Effector memory CD4-positive, alpha-beta T cell (primary cell): ENCODE measurements at regions not wholly inside any gene's neighbourhood (a gene's known extent, or its start where the extent isn't known, plus 50 kb on each side); places are given as distances from the start of the nearest gene placed in this dataset.
"Not testable (repeated sequence)": the region's sequence is repeated elsewhere in the genome, so short reads cannot be mapped to it uniquely, and the experiment has no call there.

ENCODE experiments used
- DNase-seq, 3 donors: peaks; one replicate each; pipeline ENCODE4 v3.0.0-alpha.2; 2020
- H3K27ac ChIP-seq: 2 replicates; pipeline ENCODE4 v1.7.0; 2013; ENCODE audit warnings: mild to moderate bottlenecking, low read length, moderate library complexity; ENCODE audit not compliant: insufficient read depth, poor library complexity, severe bottlenecking
- H3K27me3 ChIP-seq: replicated peaks from 2 replicates; pipeline ENCODE4 v1.7.0; 2013; ENCODE audit warnings: mild to moderate bottlenecking, low read length; ENCODE audit not compliant: insufficient read depth, control insufficient read depth, poor library complexity, severe bottlenecking
- H3K36me3 ChIP-seq: 2 replicates; pipeline ENCODE4 v1.7.0; 2013; ENCODE audit warnings: mild to moderate bottlenecking, low read length, moderate library complexity; ENCODE audit not compliant: control insufficient read depth, insufficient read depth
- H3K4me1 ChIP-seq: 2 replicates; pipeline ENCODE4 v1.7.0; 2013; ENCODE audit warnings: low read length, mild to moderate bottlenecking; ENCODE audit not compliant: control insufficient read depth, insufficient read depth, poor library complexity, severe bottlenecking
- H3K4me3 ChIP-seq: 2 replicates; pipeline ENCODE4 v1.7.0; 2013; ENCODE audit warnings: low read length, low read depth, mild to moderate bottlenecking; ENCODE audit not compliant: insufficient read depth, poor library complexity, severe bottlenecking
- H3K9me3 ChIP-seq: 2 replicates; pipeline ENCODE4 v1.7.0; 2013; ENCODE audit warnings: mild to moderate bottlenecking, low read length, moderate library complexity; ENCODE audit not compliant: control insufficient read depth

- Histone ChIP-seq H3K4me1 (no peaks in the 10 kb centered on the region), H3K36me3 (no peaks in the 10 kb centered on the region), H3K27ac (no peak overlapping the region), H3K27me3 (no peaks in the 10 kb centered on the region), H3K9me3 (no peaks in the 10 kb centered on the region), H3K4me3 (no peak overlapping the region)
- no peak for DNase-seq
Measured at GRCh38 chr1:82153272-82153629, 352.5 kb downstream of the ADGRL2 start.

GRCh38 chr1:82152356-82153271 is 351.9 kb downstream of the ADGRL2 start:
- Histone ChIP-seq H3K36me3 (no peaks in the 10 kb centered on the region), H3K4me3 (no peak overlapping the region), H3K27me3 (no peaks in the 10 kb centered on the region), H3K27ac (no peak overlapping the region), H3K9me3 (no peaks in the 10 kb centered on the region), H3K4me1 (no peaks in the 10 kb centered on the region)
- no peak for DNase-seq

GRCh38 chr1:82145656-82146055 is 344.9 kb downstream of the ADGRL2 start:
- Histone ChIP-seq H3K27me3 (no peaks in the 10 kb centered on the region), H3K27ac (no peak overlapping the region), H3K4me1 (no peaks in the 10 kb centered on the region), H3K9me3 (no peaks in the 10 kb centered on the region), H3K4me3 (no peak overlapping the region), H3K36me3 (no peaks in the 10 kb centered on the region)
- no peak for DNase-seq

GRCh38 chr1:82143108-82143833 is 342.5 kb downstream of the ADGRL2 start:
- H3K36me3 ChIP-seq: no peaks in the 10 kb centered on the region
- no peak overlapping the region for H3K27ac ChIP-seq
- no peak overlapping the region for H3K4me3 ChIP-seq
- H3K9me3 ChIP-seq: no peaks in the 10 kb centered on the region
- no peaks in the 10 kb centered on the region for H3K4me1 ChIP-seq
- H3K27me3 ChIP-seq: no peaks in the 10 kb centered on the region
- no peak for DNase-seq

- H3K4me1 ChIP-seq: no peaks in the 10 kb centered on the region
- no peak for DNase-seq
- H3K9me3 ChIP-seq: no peaks in the 10 kb centered on the region
- H3K4me3 ChIP-seq: no peak overlapping the region
- H3K27me3 ChIP-seq: no peaks in the 10 kb centered on the region
- no peaks in the 10 kb centered on the region for H3K36me3 ChIP-seq
- no peak overlapping the region for H3K27ac ChIP-seq
Measured at GRCh38 chr1:82141390-82141789, 340.7 kb downstream of the ADGRL2 start.

GRCh38 chr1:82139751-82140468 is 339.2 kb downstream of the ADGRL2 start:
- no peaks in the 10 kb centered on the region for H3K36me3 ChIP-seq
- DNase-seq: no peak
- no peaks in the 10 kb centered on the region for H3K4me1 ChIP-seq
- H3K4me3 ChIP-seq: no peak overlapping the region
- H3K27ac ChIP-seq: no peak overlapping the region
- no peaks in the 10 kb centered on the region for H3K27me3 ChIP-seq
- no peaks in the 10 kb centered on the region for H3K9me3 ChIP-seq

- not testable (repeated sequence) for H3K9me3 ChIP-seq, H3K4me1 ChIP-seq, DNase-seq, H3K4me3 ChIP-seq, H3K27me3 ChIP-seq, H3K27ac ChIP-seq, H3K36me3 ChIP-seq
Measured at GRCh38 chr1:82136351-82136750, 335.6 kb downstream of the ADGRL2 start.

- no peaks in the 10 kb centered on the region for H3K4me1 ChIP-seq
- no peaks in the 10 kb centered on the region for H3K9me3 ChIP-seq
- H3K27ac ChIP-seq: no peak overlapping the region
- H3K4me3 ChIP-seq: no peak overlapping the region
- no peaks in the 10 kb centered on the region for H3K36me3 ChIP-seq
- peaks cover 2% of the 10 kb centered on the region for H3K27me3 ChIP-seq
- DNase-seq: no peak
Measured at GRCh38 chr1:82125866-82126265, 325.1 kb downstream of the ADGRL2 start.

GRCh38 chr1:82125119-82125518 is 324.4 kb downstream of the ADGRL2 start:
- no peak for DNase-seq
- peaks cover 2% of the 10 kb centered on the region for H3K27me3 ChIP-seq
- H3K4me3 ChIP-seq: no peak overlapping the region
- H3K4me1 ChIP-seq: no peaks in the 10 kb centered on the region
- H3K9me3 ChIP-seq: no peaks in the 10 kb centered on the region
- H3K36me3 ChIP-seq: no peaks in the 10 kb centered on the region
- H3K27ac ChIP-seq: no peak overlapping the region

- peaks cover 2% of the 10 kb centered on the region for H3K27me3 ChIP-seq
- no peaks in the 10 kb centered on the region for H3K9me3 ChIP-seq
- no peak overlapping the region for H3K4me3 ChIP-seq
- no peaks in the 10 kb centered on the region for H3K36me3 ChIP-seq
- no peak overlapping the region for H3K27ac ChIP-seq
- DNase-seq: no peak
- H3K4me1 ChIP-seq: no peaks in the 10 kb centered on the region
Measured at GRCh38 chr1:82121421-82121820, 320.7 kb downstream of the ADGRL2 start.
